Chondrocyte (in vitro differentiated cells): ENCODE measurements at regions not wholly inside any gene's neighbourhood (a gene's known extent, or its start where the extent isn't known, plus 50 kb on each side); places are given as distances from the start of the nearest gene placed in this dataset.

Source experiments
- DNase-seq: peaks from one replicate; pipeline ENCODE4 v3.0.0; 2021; ENCODE audit warnings: mixed read lengths, low spot score
- H3K27ac Mint-ChIP-seq: one replicate; pipeline ENCODE4 v1.8.0; 2021; ENCODE audit warnings: mild to moderate bottlenecking, moderate library complexity, mixed read lengths; ENCODE audit not compliant: unreplicated experiment
- H3K27me3 Mint-ChIP-seq: 2 replicates; pipeline ENCODE4 v1.8.0; 2021; ENCODE audit warnings: low read depth, mixed read lengths
- H3K36me3 Mint-ChIP-seq: 2 replicates; pipeline ENCODE4 v1.8.0; 2021; ENCODE audit warnings: low read depth, mixed read lengths
- H3K4me1 Mint-ChIP-seq: 2 replicates; pipeline ENCODE4 v1.8.0; 2021; ENCODE audit warnings: low read depth, mild to moderate bottlenecking, mixed read lengths
- H3K4me3 Mint-ChIP-seq: one replicate; pipeline ENCODE4 v1.8.0; 2021; ENCODE audit warnings: mild to moderate bottlenecking, moderate library complexity, mixed read lengths; ENCODE audit not compliant: unreplicated experiment
- H3K9me3 Mint-ChIP-seq: 2 replicates; pipeline ENCODE4 v1.8.0; 2021; ENCODE audit warnings: low read depth, mixed read lengths
- TF ChIP-seq, protein P1 (sequence below): fragments of 200-600 bp; sonication (generic); IDR thresholded peaks from 2 replicates; pipeline ENCODE4 v1.5.0; 2021; ENCODE audit warnings: antibody characterized with exemption, mild to moderate bottlenecking, moderate library complexity

DNA sequence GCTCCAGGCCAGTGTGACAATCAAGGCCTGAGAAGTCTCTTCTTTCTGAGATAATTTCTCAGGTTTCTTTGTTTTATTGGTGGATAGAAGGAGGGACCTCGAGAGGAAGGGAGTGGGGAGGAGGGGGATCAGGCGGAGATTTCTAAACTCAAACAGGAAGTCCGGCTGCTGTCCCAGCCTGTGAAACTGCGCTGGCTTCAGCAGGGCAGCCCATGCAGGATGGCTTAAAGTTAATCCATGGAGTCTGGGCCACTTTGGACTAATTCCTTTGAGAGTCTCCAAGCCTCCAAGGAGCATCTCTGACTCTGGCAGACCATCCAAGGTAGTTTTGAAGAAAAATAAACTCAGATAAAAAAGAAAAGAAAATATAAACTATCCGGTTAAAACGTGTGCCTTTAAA is 378.5 kb downstream of the MLLT3 start:
- Mint-ChIP-seq H3K27me3 (peaks cover 23% of the 10 kb centered on the region), H3K27ac (no peak overlapping the region), H3K4me1 (no peaks in the 10 kb centered on the region), H3K4me3 (no peak overlapping the region), H3K9me3 (peaks cover 11% of the 10 kb centered on the region), H3K36me3 (peaks cover 2% of the 10 kb centered on the region)
- no peak for DNase-seq
- TF ChIP-seq, protein P1, sequence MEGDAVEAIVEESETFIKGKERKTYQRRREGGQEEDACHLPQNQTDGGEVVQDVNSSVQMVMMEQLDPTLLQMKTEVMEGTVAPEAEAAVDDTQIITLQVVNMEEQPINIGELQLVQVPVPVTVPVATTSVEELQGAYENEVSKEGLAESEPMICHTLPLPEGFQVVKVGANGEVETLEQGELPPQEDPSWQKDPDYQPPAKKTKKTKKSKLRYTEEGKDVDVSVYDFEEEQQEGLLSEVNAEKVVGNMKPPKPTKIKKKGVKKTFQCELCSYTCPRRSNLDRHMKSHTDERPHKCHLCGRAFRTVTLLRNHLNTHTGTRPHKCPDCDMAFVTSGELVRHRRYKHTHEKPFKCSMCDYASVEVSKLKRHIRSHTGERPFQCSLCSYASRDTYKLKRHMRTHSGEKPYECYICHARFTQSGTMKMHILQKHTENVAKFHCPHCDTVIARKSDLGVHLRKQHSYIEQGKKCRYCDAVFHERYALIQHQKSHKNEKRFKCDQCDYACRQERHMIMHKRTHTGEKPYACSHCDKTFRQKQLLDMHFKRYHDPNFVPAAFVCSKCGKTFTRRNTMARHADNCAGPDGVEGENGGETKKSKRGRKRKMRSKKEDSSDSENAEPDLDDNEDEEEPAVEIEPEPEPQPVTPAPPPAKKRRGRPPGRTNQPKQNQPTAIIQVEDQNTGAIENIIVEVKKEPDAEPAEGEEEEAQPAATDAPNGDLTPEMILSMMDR: no peak

DNA sequence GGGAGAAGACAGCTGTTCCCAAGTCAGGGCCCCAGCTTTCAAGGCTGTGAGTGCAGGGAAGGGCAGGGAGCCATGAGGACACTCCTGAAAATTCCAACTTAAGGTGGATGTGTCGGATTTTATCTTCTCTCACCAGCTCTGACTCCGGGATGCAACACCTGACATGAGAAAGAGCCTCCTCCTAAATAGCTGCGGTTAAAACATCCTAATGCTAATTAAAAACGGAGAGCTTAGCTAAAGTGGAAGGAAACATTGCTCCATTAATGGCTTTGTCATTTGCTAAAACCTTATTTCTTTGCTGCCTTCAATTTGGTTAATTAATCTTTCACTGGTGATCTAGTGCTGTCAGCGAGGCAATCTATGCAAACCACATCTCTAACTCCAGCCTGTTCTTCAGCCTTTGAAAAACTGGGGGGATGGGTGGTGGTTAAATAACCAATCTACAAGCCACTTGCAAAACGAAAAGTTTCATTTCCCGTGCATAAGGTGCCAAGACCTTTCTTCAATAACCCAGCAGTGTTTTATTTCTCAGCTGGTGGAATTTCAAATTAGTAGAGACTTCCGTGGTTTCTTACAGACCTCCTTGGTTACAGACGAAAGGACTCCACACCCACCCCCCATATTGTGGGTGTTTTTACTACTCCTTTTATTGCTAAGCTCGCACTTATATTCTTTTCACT is 379.6 kb downstream of the MLLT3 start:
- Mint-ChIP-seq H3K9me3 (no peaks in the 10 kb centered on the region), H3K36me3 (peaks cover 2% of the 10 kb centered on the region), H3K4me1 (no peaks in the 10 kb centered on the region), H3K4me3 (no peak overlapping the region), H3K27me3 (peaks cover 23% of the 10 kb centered on the region), H3K27ac (no peak overlapping the region)
- no peak for DNase-seq
- TF ChIP-seq, protein P1: no peak

DNA sequence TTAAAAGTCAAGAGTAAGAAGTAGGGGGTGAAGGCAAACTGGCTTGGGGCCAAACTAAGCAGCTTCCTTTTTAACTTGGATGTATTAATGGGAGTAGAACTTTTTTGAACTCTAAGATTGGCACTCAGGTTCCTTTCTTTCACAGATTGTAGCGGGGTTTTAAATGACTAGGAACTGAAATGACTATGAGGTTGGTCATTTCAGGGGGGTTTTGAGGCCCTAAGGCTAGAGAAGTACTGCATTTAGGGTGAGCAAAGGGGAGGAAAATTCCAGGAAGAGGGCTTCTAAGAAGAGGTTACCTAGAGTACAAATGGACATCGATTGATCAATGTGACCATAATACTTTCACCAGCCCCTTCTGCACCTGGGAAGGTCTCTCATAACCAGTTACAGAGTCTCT is 381.8 kb downstream of the MLLT3 start:
- Mint-ChIP-seq H3K9me3 (peaks cover 5% of the 10 kb centered on the region), H3K36me3 (peaks cover 2% of the 10 kb centered on the region), H3K4me1 (no peaks in the 10 kb centered on the region), H3K27me3 (peaks cover 23% of the 10 kb centered on the region), H3K4me3 (no peak overlapping the region), H3K27ac (no peak overlapping the region)
- no peak for DNase-seq
- TF ChIP-seq, protein P1: no peak

DNA sequence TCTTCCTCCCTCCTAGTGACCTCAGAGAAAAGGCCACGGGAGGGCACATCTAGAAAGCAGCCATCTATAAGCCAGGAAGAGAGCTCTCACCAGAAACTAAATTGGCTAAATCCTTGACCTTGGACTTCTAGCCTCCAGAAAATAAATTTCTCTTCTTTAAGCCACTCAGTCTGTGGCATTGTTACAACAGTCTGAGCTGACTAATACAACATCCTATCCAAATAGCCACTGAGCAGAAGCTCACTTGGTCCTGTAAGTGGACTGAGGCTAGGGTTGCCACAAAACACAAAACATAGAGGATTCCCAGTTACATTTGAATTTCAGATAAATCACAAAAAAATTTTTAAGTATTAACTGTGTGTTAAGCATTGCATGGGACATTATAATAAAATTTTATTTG is 383.4 kb downstream of the MLLT3 start:
- Mint-ChIP-seq H3K27ac (no peak overlapping the region), H3K4me1 (no peaks in the 10 kb centered on the region), H3K36me3 (no peaks in the 10 kb centered on the region), H3K4me3 (no peak overlapping the region), H3K9me3 (peaks cover 9% of the 10 kb centered on the region), H3K27me3 (peaks cover 14% of the 10 kb centered on the region)
- DNase-seq: no peak
- TF ChIP-seq, protein P1: no peak

DNA sequence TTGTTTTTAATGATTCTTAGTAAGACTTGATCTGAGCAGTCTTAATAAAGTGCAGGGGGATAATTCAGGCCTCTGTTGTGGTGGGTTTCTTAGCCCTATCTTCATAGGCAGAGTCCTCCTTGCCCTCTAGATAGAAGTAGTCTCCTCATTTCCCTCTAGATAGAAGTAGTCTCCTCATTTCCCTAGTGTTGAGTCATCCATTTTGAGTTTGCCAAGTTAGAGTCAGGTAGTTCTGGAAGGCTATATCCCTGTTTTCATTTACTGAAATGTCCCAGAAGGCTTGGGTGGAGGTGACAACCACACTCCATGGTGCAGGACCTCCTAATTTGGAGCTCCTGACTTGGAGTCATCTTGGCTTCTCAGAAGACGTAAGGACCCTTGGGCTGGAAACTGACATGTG is 384.6 kb downstream of the MLLT3 start:
- Mint-ChIP-seq H3K27me3 (peaks cover 14% of the 10 kb centered on the region), H3K4me3 (no peak overlapping the region), H3K36me3 (peaks cover 1% of the 10 kb centered on the region), H3K27ac (no peak overlapping the region), H3K4me1 (no peaks in the 10 kb centered on the region), H3K9me3 (peaks cover 13% of the 10 kb centered on the region)
- TF ChIP-seq, protein P1: no peak
- DNase-seq: no peak
